NCI-H748 (cell line): ENCODE measurements at regions not wholly inside any gene's neighbourhood (a gene's known extent, or its start where the extent isn't known, plus 50 kb on each side); places are given as distances from the start of the nearest gene placed in this dataset.

Source experiments
- DNase-seq: peaks from one replicate; lab custom pipeline; 2025; ENCODE audit not compliant: unreplicated experiment; lab: John Stamatoyannopoulos, UW

- peak; percentile 62 for DNase-seq
Measured at GRCh38 chr20:59403261-59403961, 103.0 kb downstream of the EDN3 start.

- no peak for DNase-seq
Measured at GRCh38 chr20:59403962-59404314, 103.5 kb downstream of the EDN3 start.

GRCh38 chr20:59404749-59405148 lies 104.3 kb downstream of the EDN3 start:
- no peak for DNase-seq

DNA sequence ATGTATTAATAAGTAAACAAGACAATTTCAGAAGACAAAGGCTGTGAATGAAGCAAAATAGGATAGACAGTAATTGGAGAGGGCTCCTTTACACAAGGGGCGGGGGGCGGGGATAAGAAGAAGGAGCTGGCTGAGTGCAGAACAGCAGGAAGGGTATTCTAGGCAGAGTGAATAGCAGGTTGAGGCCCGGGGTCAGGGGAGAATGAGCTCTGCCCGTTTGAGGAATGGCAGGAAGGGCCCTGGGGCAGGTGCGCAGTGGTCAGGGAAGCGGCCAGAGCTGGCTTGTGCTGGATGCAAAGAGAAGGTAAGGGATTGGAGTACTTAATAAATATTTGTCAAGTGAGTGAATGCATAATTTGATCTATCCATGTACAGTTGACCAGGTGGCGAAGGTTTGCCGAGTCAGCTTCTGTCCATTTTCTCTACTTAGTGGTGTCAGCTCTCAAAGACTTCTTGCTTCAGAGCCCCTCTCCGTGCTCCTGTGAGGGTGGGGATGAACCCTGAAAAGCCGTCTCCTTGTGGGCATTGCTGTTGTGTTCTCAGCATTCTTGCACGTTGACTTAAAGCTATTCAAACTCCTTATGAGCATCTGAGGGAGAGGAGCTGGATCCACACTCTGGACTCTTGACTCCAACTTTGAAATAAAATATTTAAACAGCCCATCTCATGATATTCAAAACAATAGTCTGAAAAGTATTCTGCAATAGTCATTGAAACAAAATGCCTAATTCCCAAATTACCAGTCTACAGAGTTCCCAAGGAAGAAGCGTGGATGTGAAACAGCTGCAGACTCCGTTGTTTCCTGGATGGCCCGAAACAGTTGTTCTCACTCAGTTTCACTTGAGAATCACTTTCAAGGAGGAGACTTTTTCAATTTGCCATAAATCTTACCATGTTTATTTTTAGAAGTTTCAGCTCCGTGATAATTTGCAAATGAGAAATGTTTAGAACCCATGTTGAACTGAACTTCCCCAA lies 105.1 kb downstream of the EDN3 start:
- peak; percentile 91 for DNase-seq

DNA sequence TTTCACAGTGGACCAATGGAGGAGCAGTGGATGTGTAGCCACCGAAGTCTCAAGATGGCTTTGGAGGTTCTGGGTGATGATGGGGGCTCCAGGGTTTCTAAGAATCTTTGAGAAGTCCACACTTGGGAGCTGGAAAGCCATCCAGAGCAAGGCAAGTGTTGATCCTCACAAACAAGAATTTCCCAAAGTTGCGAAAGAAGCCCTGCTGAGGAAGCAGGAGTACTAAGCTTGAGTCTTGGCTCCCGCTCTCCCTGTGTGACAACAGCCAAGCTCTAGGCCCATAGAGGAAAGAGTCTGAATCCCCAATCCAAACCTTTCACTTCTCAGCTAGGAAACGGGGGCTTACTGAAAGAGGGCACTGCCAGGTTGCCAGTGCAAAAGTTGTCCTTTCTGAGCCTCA lies 106.0 kb downstream of the EDN3 start:
- no peak for DNase-seq

- DNase-seq, result no peak
Measured at GRCh38 chr20:59411170-59411569, 110.8 kb downstream of the EDN3 start.

- no peak for DNase-seq
Measured at GRCh38 chr20:59411589-59411988, 111.2 kb downstream of the EDN3 start.

DNA sequence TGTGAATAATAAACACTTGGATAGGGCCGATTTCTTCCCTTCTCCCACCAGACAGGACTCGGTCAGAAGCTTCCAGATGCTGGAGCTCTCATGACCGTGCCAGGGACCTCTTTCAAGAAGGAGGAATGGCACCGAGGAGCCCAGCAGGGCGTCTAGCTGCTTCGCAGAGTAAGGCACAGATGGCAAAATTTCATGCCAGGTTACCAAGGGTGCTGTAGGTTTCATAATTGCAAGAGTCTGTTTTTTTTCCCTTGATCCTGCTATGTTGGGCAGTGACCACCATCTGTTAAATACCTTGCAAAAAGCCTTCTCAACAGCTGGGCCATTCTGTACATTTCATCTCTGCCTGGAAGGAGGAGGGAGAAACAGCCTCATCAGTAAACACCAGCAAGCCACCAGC lies 111.8 kb downstream of the EDN3 start:
- peak; percentile 43 for DNase-seq

DNA sequence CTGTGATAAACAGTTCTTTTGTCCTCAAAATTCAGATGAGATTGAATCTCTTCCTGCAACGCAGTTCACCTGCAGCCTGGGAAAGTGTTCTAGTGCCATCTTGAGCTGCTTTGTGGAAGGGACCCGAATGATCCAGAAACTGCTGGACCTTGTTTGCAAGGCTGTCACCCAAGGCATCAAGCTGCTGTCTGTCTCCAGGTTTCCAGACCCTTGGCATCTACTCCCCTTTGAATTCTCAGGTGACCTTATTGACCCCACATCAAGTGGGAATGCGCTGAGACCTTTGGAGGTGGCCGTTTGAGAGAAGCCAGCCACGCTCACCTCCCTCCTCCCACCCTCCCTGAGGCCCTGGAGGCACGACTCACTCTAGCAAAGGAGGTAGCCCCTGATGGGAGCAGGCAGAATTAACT lies 112.5 kb downstream of the EDN3 start:
- DNase-seq, result peak; percentile 65

DNA sequence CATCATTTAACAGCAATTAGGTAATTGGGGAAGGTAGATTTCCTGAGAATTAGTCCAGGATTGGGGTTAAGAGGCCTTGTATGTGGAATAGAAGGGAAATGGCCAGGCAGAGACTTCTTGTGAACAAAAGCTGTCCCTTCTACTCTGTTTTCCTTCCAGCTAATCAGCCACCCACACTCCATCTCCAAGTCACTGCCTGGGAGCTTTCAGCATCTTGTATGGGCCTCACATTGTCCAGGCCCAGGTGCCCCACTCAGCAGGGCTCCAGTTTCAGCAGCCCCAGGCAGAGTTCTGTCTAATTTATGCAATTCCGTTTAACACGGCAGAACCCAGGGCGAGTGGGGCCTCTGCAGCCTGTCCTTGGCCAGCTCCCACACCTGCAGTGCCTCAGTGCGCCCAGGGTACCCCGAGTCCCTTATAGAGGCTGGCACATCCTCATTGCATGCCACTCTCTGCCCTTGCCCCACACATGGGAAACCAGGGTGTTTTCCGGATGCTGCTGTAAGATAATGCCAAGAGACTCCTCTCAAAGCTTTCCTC lies 113.0 kb downstream of the EDN3 start:
- DNase-seq, result peak; percentile 65

DNA sequence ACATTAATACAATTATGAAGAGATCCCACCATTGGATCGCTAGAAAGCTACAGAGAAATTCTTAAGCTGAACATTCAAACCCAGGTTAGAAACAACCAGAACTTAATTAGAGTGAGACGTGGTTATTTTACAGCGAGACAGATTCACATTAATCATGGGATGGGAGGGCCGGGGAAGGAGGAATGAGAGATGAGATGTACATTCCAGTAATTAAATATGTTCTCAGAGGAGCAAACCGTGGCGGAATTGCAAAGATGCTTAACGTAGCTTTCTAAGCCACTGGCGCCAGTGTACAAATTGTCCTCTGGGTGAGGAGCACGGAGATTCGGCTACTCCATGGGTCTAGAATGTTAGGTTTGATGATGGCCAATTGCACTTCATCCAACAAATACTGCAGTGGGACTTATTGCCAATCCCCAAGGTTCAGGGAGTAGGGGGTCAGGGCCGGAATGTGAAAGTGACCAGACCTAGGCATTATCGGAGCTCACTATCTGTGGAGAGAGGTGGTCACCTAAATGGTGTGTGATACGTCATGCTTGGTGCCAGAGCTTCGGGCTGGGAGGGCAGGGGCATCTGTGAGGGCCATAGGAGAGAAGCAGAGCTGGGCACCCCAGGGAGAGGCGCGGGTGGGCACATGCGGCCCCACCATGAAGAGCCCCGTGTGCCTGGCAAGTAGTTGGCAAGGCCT lies 114.7 kb downstream of the EDN3 start:
- DNase-seq, result no peak

- DNase-seq, result no peak
Measured at GRCh38 chr20:59416916-59417315, 116.5 kb downstream of the EDN3 start.

GRCh38 chr20:59421089-59421488 lies 120.7 kb downstream of the EDN3 start:
- DNase-seq, result peak; percentile 59

DNA sequence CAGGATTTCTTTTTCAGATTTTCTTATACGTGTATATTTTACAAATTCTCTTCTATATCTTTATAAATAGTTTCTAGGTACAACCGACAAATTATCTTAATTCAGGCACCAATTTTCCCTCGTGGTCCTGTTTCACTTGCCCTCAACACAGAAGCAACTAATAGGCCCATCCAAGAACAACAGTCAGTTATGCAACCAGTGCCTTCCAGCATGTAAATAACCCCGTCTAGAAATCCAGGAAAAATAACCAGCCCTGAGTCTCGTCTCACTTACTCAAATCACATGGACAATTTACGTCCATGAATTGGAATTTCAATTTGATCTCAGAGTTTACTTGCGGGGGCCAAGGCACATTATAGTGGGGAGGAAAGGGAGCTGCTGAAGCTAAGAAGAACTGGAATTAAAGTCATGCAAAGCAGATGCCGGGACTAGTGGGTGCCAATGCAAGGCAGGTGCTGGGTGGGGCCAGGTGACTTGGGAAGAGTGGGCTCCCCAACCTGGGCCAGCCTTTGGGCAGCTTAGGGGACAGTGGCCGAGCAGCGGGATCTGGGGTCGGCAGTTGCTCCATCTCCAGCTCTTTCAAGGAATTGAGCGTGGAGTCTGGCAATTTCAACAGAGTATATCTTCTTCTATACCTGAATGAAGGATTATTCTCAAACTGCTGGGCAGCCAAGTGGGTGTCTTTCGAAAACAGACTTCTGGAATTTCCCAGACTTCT lies 121.7 kb downstream of the EDN3 start:
- DNase-seq, result no peak

GRCh38 chr20:59422872-59423544 lies 122.6 kb downstream of the EDN3 start:
- DNase-seq, result no peak

- DNase-seq, result no peak
Measured at GRCh38 chr20:59424976-59425375, 124.6 kb downstream of the EDN3 start.

DNA sequence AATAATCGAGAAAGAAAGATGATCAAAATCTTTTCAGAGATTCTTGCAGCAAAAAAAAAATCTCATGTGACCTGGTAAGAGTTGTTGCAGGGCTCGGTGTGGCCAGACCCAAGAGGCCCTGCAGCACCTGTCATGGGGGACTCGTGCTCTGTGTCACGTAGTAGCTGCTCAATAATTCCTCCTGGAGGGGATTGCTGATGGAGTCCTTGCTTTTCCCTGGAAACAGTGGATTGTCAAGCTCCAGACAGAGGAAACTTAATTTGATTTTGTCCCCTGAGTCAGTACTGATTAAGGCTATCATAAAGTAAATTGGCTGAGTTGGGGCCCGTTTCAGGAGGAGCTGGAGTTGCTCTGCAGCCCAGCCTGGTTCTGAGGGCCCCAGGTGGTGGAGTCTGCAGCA lies 125.2 kb downstream of the EDN3 start:
- DNase-seq, result no peak

GRCh38 chr20:59428006-59428405 lies 127.6 kb downstream of the EDN3 start:
- no peak for DNase-seq

- DNase-seq, result peak; percentile 12
Measured at GRCh38 chr20:59428441-59429205, 128.2 kb downstream of the EDN3 start.
